ENCODE measurements at regions not wholly inside any gene's neighbourhood (a gene's known extent, or its start where the extent isn't known, plus 50 kb on each side); places are given as distances from the start of the nearest gene placed in this dataset.

- no peaks in the 10 kb centered on the region for H3K4me1 Mint-ChIP-seq
- no peak for DNase-seq (ENCODE audit: low spot score)
- H3K4me3 ChIP-seq, result no peak overlapping the region
- no peaks in the 10 kb centered on the region for H3K9me3 Mint-ChIP-seq
- H3K36me3 ChIP-seq (ENCODE audit: insufficient read depth), result no peaks in the 10 kb centered on the region
- TF ChIP-seq EZH2phosphoT487 (IDR thresholded peaks at IDR 0.05; ENCODE audit: unreplicated experiment) (no peak), ZNF114 (CRISPR knock-in tag; IDR thresholded peaks at IDR 0.05) (no peak), REST (IDR thresholded peaks at IDR 0.05; ENCODE audit: unreplicated experiment) (no peak), ZNF462 (CRISPR knock-in tag; IDR thresholded peaks at IDR 0.05) (no peak), EZH2 (IDR thresholded peaks at IDR 0.05; ENCODE audit: low read depth, unreplicated experiment) (no peak), CTCF (conservative IDR thresholded peaks at IDR 0.05; ENCODE audit: low read depth in 2 of 2) (no peak), NANOG (IDR thresholded peaks at IDR 0.05; ENCODE audit: borderline replicate concordance) (no peak), STAT1 (IDR thresholded peaks at IDR 0.05; ENCODE audit: unreplicated experiment) (no peak)
- TF ChIP-seq, protein P1, sequence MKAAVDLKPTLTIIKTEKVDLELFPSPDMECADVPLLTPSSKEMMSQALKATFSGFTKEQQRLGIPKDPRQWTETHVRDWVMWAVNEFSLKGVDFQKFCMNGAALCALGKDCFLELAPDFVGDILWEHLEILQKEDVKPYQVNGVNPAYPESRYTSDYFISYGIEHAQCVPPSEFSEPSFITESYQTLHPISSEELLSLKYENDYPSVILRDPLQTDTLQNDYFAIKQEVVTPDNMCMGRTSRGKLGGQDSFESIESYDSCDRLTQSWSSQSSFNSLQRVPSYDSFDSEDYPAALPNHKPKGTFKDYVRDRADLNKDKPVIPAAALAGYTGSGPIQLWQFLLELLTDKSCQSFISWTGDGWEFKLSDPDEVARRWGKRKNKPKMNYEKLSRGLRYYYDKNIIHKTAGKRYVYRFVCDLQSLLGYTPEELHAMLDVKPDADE (IDR thresholded peaks at IDR 0.05), result no peak
- H2AFZ ChIP-seq, result no peak overlapping the region
- no peaks in the 10 kb centered on the region for H3K79me2 ChIP-seq (replicated peaks; ENCODE audit: insufficient read depth)
- no peaks in the 10 kb centered on the region for H3K36me3 Mint-ChIP-seq (ENCODE audit: low read depth)
- H3K27me3 Mint-ChIP-seq (ENCODE audit: insufficient read depth, low read depth, poor library complexity), result no peaks in the 10 kb centered on the region
- H3K4me1 ChIP-seq (ENCODE audit: insufficient read depth), result no peaks in the 10 kb centered on the region
- H3K4me2 ChIP-seq, result no peak overlapping the region
- ATAC-seq, result no peak
- H3K27ac ChIP-seq (ENCODE audit: low read depth), result no peak overlapping the region
- no peaks in the 10 kb centered on the region for H3K27me3 ChIP-seq (ENCODE audit: insufficient read depth)
- H3K27ac Mint-ChIP-seq, result no peak overlapping the region
- H3K9me2 ChIP-seq (ENCODE audit: insufficient read depth), result peaks cover 8% of the 10 kb centered on the region
- H3F3A ChIP-seq (replicated peaks; ENCODE audit: low read depth), result no peaks in the 10 kb centered on the region
- H3K4me3 Mint-ChIP-seq, result no peak overlapping the region
- H4K20me1 ChIP-seq (replicated peaks; ENCODE audit: insufficient read depth), result no peaks in the 10 kb centered on the region
These were observed 66.8 kb upstream of the USP47 start for GRCh38 chr11:11774928-11775327.
